IPS-18a (cell line): ENCODE measurements at regions not wholly inside any gene's neighbourhood (a gene's known extent, or its start where the extent isn't known, plus 50 kb on each side); places are given as distances from the start of the nearest gene placed in this dataset.

Source experiments
- H3K27ac ChIP-seq: one replicate; pipeline ENCODE4 v1.5.1; 2013; ENCODE audit warnings: low read length
- H3K27me3 ChIP-seq: one replicate; pipeline ENCODE4 v1.6.1; 2013; ENCODE audit warnings: mild to moderate bottlenecking, low read length; ENCODE audit not compliant: control insufficient read depth, insufficient read depth
- H3K36me3 ChIP-seq: one replicate; pipeline ENCODE4 v1.6.1; 2013; ENCODE audit warnings: low read depth, low read length; ENCODE audit not compliant: control insufficient read depth
- H3K4me1 ChIP-seq: one replicate; pipeline ENCODE4 v1.6.1; 2013; ENCODE audit warnings: low read depth, low read length; ENCODE audit not compliant: control insufficient read depth
- H3K4me3 ChIP-seq: one replicate; pipeline ENCODE4 v1.5.1; 2013; ENCODE audit warnings: low read length
- H3K9ac ChIP-seq: one replicate; pipeline ENCODE4 v1.6.1; 2013; ENCODE audit warnings: mild to moderate bottlenecking, low read length, moderate library complexity
- H3K9me3 ChIP-seq: one replicate; pipeline ENCODE4 v1.6.1; 2013; ENCODE audit warnings: low read depth, low read length; ENCODE audit not compliant: control insufficient read depth

DNA sequence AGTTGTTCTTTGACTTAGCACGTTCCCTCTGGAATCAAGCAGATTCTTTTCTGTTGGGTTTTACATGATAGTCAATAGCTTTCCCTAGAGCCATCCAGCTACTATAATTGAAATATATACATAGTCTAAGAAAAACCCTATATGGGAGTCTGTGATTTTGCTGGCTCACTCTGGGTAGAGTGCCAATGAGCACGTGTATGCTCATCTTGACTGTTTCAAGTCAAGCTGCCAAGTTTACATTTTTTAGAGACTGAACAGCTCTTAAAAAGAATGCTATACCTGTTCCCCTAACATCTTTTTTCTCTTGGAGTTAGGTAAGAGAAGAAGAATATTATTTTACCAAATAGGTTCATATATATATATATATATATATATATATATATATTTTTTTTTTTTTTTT, 182.8 kb upstream of the NRIP1 start:
- H3K27ac ChIP-seq = no peak overlapping the region
- H3K9ac ChIP-seq = no peak overlapping the region
- no peaks in the 10 kb centered on the region for H3K36me3 ChIP-seq
- H3K4me3 ChIP-seq = no peak overlapping the region
- peaks cover 20% of the 10 kb centered on the region for H3K27me3 ChIP-seq
- H3K9me3 ChIP-seq = no peaks in the 10 kb centered on the region
- peaks cover 13% of the 10 kb centered on the region for H3K4me1 ChIP-seq

DNA sequence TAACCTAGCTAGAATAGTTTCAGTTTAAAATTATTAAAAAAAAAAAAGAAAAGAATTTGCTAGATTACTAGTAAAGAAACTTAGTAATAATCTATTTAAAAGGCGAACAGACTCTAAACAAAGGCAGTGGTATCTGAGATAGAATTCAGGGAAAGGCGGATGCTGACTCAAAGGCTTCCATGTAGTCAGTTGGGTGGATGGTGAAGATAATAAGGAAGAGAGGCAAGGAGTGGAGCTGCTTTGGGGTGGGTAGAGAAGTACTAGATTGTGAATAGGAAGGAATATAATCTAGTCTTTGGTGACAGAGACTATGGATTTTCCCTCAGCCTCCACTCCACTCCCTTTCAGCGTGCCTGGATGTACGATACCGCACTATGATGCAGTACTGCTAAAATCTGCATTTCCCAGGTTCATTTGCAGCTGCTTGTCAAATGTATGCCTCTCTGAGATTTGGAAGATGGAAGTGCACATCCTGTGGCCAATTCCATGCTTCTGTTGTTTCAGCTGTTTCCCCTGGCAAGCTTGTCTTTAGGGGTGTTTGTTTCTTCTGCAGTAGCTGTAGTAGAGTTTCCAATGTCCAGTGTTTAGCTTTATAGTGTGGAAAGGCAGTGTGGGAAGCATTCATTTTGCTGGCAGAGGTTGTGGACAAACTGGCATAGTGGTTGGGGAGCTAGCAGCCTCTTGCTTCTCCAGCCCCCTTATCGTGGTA, 184.6 kb upstream of the NRIP1 start:
- Histone ChIP-seq H3K27ac (no peak overlapping the region), H3K9me3 (no peaks in the 10 kb centered on the region), H3K9ac (no peak overlapping the region), H3K4me3 (no peak overlapping the region), H3K4me1 (no peaks in the 10 kb centered on the region), H3K27me3 (peaks cover 7% of the 10 kb centered on the region), H3K36me3 (no peaks in the 10 kb centered on the region)

DNA sequence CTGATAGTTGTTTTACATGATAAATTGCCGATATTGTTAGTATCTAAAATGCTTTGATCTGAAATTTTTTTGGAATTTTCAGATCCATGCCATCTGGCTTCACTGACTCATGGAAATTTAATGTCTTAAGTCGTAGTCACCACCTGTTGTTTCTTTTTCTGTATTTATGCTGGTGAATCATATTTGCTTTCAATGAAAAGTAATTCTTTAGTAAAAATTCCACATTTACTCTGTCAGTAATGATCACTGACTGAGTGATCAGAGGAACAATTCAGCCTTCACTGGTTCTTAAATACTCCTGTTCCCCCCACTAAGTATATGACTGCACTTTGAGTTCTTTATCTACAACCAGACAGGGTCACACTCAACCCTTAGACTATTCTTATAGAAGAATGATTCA, 185.6 kb upstream of the NRIP1 start:
- no peak overlapping the region for H3K27ac ChIP-seq
- H3K27me3 ChIP-seq = no peaks in the 10 kb centered on the region
- H3K9me3 ChIP-seq = no peaks in the 10 kb centered on the region
- H3K36me3 ChIP-seq = no peaks in the 10 kb centered on the region
- no peaks in the 10 kb centered on the region for H3K4me1 ChIP-seq
- H3K4me3 ChIP-seq = no peak overlapping the region
- no peak overlapping the region for H3K9ac ChIP-seq

- no peaks in the 10 kb centered on the region for H3K36me3 ChIP-seq
- no peaks in the 10 kb centered on the region for H3K9me3 ChIP-seq
- no peak overlapping the region for H3K4me3 ChIP-seq
- no peak overlapping the region for H3K9ac ChIP-seq
- H3K27me3 ChIP-seq = no peaks in the 10 kb centered on the region
- no peaks in the 10 kb centered on the region for H3K4me1 ChIP-seq
- no peak overlapping the region for H3K27ac ChIP-seq
Observed at GRCh38 chr21:15252431-15252830, 187.6 kb upstream of the NRIP1 start.

DNA sequence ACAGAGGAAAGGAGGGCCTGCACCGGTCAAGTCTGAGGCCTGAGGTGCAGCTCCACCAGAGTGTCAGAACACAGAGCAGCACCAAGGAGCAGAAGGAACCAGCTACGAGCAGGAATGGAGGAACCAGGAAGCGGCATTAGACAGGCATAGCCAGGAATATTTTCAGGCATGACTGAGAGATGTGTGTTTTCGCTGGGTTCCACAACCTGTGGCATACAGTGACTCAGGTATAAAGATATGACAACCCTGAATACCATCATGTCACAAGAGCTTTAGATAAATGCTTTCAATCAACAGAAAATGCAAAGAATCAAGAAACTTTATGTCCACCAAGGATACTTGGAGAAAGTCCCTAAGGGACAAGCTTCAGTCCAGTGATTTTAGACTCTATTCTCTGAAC, 189.3 kb upstream of the NRIP1 start:
- Histone ChIP-seq H3K27me3 (no peaks in the 10 kb centered on the region), H3K27ac (no peak overlapping the region), H3K9ac (no peak overlapping the region)

DNA sequence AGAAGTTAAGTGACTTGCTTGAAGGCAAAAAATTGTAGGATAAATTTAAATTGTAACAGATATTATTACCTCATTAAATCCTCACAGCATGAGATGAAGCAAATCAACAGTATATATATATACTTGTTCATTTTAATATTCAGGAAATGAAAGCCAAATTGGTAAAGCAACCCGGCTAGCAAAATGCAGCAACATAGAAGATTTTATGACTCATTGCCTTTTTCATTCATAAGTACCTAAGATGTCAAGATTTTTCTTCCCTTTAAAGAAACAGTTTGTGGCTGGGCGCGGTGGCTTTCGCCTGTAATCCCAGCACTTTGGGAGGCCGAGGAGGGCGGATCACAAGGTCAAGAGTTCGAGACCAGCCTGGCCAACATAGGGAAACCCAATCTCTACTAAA, 190.5 kb upstream of the NRIP1 start:
- no peaks in the 10 kb centered on the region for H3K4me1 ChIP-seq
- H3K27ac ChIP-seq = no peak overlapping the region
- no peaks in the 10 kb centered on the region for H3K36me3 ChIP-seq
- H3K9ac ChIP-seq = no peak overlapping the region
- no peaks in the 10 kb centered on the region for H3K27me3 ChIP-seq
- H3K4me3 ChIP-seq = no peak overlapping the region
- H3K9me3 ChIP-seq = no peaks in the 10 kb centered on the region

More for the DNA sequence above, 189.3 kb upstream of the NRIP1 start:
- no peaks in the 10 kb centered on the region for H3K36me3 ChIP-seq
- H3K4me3 ChIP-seq = no peak overlapping the region
- H3K9me3 ChIP-seq = no peaks in the 10 kb centered on the region
- no peaks in the 10 kb centered on the region for H3K4me1 ChIP-seq

GRCh38 chr21:15255763-15256162, 191.0 kb upstream of the NRIP1 start:
- Histone ChIP-seq H3K27me3 (no peaks in the 10 kb centered on the region), H3K27ac (no peak overlapping the region), H3K36me3 (no peaks in the 10 kb centered on the region), H3K9ac (no peak overlapping the region), H3K9me3 (no peaks in the 10 kb centered on the region), H3K4me1 (no peaks in the 10 kb centered on the region), H3K4me3 (no peak overlapping the region)

DNA sequence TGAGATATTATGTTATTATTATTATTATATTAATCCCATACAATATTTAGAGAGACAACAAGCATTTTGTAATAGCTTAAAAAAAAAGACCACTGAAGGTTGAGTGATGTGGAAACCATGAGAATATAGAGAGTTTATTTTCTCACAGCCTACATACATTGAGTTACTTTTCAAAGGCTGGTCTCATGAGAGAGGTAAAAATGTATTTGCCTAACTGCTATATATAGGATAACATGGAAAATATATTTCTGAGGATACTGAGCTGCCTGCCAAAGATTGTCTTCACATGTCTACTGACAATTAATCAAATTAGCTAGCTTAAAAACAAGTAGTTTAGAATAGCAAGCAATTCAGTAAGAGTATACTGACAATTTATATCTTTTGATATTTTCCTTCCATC, 192.2 kb upstream of the NRIP1 start:
- Histone ChIP-seq H3K9ac (no peak overlapping the region), H3K27me3 (no peaks in the 10 kb centered on the region), H3K4me3 (no peak overlapping the region), H3K9me3 (no peaks in the 10 kb centered on the region), H3K36me3 (no peaks in the 10 kb centered on the region), H3K27ac (no peak overlapping the region), H3K4me1 (no peaks in the 10 kb centered on the region)

GRCh38 chr21:15257646-15258045, 192.8 kb upstream of the NRIP1 start:
- Histone ChIP-seq H3K36me3 (no peaks in the 10 kb centered on the region), H3K4me1 (no peaks in the 10 kb centered on the region), H3K27me3 (no peaks in the 10 kb centered on the region), H3K27ac (no peak overlapping the region), H3K4me3 (no peak overlapping the region), H3K9me3 (no peaks in the 10 kb centered on the region), H3K9ac (no peak overlapping the region)

DNA sequence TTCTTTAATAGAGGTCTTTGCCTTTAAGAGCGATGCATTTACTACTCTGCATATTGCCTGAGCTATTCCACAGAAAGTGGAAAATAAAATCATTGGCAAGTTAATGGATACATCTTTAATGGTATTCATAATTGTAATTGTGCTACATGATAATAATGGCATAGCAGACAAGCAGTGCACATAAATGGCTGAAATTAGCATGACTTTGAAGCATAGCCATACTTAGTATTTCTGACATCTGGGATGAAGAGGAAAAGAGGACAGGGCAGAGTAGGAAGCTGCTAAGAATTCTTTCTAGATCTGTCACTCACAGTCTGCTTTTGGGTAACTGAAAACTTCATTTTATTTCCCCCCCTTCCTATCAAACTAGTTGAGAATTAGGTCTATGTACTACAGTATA, 195.0 kb upstream of the NRIP1 start:
- Histone ChIP-seq H3K27me3 (no peaks in the 10 kb centered on the region), H3K9me3 (no peaks in the 10 kb centered on the region), H3K4me1 (no peaks in the 10 kb centered on the region), H3K4me3 (no peak overlapping the region), H3K36me3 (no peaks in the 10 kb centered on the region), H3K9ac (no peak overlapping the region), H3K27ac (no peak overlapping the region)

DNA sequence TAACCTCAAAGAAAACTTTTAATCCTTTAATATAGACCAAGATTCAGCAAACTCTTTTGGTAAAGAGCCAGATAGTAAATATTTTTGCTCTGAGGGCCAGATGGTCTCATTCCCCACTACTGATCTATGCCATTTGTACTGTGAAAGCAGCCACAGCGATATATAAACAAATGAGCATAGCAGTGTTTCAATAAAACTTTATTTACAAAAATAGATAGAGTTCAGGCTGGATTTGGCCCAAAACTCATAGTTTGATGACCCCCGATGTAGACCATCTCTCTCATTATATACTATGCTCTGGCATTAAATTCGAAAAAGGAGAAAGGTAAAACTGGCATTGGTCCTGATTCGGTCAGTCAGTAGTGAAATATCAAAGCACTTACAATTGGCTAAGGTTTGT, 195.8 kb upstream of the NRIP1 start:
- H3K27me3 ChIP-seq = no peaks in the 10 kb centered on the region
- H3K9me3 ChIP-seq = no peaks in the 10 kb centered on the region
- no peaks in the 10 kb centered on the region for H3K4me1 ChIP-seq
- no peak overlapping the region for H3K9ac ChIP-seq
- no peaks in the 10 kb centered on the region for H3K36me3 ChIP-seq
- no peak overlapping the region for H3K27ac ChIP-seq
- H3K4me3 ChIP-seq = no peak overlapping the region

GRCh38 chr21:15264084-15264665, 199.4 kb upstream of the NRIP1 start:
- Histone ChIP-seq H3K4me3 (no peak overlapping the region), H3K4me1 (no peaks in the 10 kb centered on the region), H3K9me3 (no peaks in the 10 kb centered on the region), H3K27me3 (no peaks in the 10 kb centered on the region), H3K27ac (no peak overlapping the region), H3K9ac (no peak overlapping the region), H3K36me3 (no peaks in the 10 kb centered on the region)
